ENCODE measurements at regions not wholly inside any gene's neighbourhood (a gene's known extent, or its start where the extent isn't known, plus 50 kb on each side); places are given as distances from the start of the nearest gene placed in this dataset.
A peak's percentile ranks its signal among the peaks of the same experiment; 100 is the strongest.

GRCh38 chr2:146321175-146321574 is 1523.7 kb upstream of the ACVR2A start:
- DNase-seq = no peak

- peak; percentile 5 for DNase-seq
Observed at GRCh38 chr2:146317959-146318358, 1526.9 kb upstream of the ACVR2A start.

DNA sequence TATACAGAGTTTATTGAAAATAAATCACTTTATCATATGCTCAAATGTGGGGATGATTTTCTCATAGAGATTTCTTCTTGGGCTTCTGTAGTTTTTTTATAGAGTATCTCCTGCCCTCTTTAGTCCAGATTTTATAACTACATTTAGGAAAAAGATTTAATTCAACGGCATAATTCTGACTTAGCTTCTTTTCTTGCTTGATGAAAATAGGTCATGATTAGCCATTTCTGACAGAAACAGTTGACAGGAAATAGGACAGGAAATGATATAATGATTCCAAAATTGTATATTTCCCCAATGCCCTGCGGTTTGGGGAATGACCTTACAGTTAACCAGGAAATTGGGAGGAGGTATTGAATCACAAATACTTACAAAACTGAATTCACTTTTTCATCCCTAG is 1531.9 kb upstream of the ACVR2A start:
- DNase-seq = peak; percentile 21

DNA sequence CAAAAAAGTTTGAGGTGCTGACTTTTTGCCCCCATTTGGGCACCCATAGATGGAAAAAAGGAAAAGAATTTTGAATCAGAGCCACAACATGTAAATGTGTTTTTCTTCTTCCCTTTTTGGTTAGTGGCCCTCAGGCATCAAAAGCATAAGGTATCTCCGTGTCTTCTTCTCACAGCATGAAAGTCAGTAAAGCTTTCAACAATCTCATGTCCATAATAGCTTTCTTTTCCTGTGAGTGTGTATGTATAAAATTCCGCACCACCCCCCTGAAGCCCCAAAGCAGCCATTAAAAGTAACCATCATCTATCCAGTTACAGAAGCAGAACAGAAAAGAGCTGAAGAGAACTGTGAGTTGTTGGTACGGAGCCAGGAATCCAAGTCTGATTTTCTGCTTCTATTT is 1539.7 kb upstream of the ACVR2A start:
- DNase-seq = no peak

GRCh38 chr2:146301287-146301686 is 1543.5 kb upstream of the ACVR2A start:
- DNase-seq = no peak

DNA sequence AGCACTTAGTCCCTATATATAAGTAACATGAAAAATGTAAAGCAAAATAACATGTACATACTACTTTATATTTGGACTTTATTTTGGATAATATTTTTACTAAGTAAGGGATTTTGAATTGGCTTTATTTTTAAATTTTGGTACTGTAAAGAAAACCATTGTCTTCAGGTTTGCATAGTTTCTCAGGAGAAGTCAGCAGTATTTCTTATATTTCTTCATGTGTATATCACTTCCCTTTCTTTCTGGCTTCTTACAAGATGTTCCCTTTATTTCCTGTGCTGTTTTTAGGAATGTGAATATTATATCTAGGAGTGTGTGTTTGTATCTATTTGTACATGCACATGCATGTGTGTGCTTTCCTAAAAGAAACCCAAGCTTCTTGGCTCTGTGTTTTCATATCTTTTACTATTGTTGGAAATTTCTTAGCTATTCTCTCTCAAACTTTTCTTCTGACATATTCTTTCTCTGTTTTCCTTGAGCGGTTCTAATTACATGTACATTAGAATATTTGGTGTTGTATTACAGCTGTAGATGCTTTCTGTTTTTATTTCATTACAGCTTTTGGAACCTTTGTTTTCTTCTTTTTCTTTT is 1549.7 kb upstream of the ACVR2A start:
- DNase-seq = peak; percentile 12

GRCh38 chr2:146287281-146287680 is 1557.5 kb upstream of the ACVR2A start:
- DNase-seq = no peak

- DNase-seq = no peak
Observed at GRCh38 chr2:146278881-146279280, 1565.9 kb upstream of the ACVR2A start.

- no peak for DNase-seq
Observed at GRCh38 chr2:146271131-146271831, 1573.5 kb upstream of the ACVR2A start.

DNA sequence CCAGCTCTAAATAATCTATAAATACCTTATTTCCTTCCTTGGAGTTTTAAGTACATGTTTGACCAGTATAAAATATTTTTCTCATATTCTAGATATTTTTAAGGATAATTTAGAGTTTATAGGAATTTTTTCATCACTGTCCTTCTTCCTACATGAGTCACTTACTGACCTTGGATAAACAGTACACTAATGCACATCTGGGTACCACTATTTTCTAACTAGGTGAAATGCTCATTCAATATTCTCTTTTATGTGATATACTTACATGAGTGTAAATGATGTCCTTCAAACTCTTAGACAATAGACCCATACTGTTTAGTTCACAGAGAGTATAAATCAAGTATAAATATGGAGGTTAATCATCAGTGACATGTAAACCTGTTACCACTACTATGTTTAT is 1574.2 kb upstream of the ACVR2A start:
- DNase-seq = no peak

DNA sequence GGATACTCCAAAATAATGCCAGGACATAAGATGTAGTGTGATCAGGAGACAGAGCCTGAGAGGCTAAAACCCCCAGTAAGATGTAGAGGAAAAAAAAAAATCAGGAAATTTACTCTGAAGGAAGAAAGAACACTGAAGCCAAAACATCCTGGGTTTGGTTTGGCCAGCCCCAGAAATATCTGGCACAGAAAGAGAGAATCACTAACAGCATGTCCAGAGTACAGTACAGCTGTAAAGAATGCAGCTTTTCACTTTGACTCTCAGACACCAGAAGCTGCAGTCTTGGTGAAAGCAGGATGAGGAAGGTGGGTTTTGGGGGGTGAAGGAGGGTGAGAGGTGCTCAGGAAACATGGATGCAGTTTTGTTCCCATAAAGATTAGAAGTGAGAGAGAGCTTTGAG is 1577.7 kb upstream of the ACVR2A start:
- no peak for DNase-seq

GRCh38 chr2:146265656-146266055 is 1579.2 kb upstream of the ACVR2A start:
- DNase-seq = no peak

DNA sequence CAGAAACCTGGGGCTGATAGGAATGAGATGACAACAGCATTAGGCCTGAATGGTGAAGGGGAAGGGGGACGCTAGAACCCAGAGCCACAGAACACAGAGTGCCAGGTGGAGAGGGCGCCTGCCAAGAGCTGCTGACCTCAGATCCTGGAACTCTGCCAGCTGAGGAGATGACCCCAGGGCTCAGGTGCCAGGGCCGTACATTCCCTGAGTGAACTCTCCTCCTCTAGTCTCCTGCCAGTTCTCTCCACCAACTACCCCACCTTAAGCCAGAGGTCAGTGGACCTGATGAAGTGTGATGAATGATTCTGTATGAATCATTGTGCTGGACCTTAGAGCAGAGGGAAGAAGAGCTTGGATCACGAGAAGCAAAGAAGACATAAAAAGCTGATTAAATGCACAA is 1582.2 kb upstream of the ACVR2A start:
- DNase-seq = no peak

DNA sequence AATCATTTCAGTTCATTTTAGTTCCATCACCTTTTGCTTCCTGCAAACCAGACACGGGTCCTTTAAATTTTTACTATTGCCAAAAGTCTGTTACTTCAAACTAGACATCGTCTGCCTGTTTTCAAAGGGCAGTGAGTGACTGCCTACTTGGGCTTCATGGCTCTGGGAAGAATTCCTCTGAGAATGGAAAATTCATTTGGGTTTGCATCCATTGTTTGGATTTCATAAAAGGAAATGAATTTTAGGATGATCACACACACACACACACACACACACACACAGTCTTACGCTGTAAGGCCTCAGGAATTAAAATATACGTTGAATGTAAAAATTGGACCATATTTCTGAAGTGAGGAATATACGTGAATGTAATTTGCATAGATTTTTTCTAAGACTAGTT is 1584.3 kb upstream of the ACVR2A start:
- no peak for DNase-seq

DNA sequence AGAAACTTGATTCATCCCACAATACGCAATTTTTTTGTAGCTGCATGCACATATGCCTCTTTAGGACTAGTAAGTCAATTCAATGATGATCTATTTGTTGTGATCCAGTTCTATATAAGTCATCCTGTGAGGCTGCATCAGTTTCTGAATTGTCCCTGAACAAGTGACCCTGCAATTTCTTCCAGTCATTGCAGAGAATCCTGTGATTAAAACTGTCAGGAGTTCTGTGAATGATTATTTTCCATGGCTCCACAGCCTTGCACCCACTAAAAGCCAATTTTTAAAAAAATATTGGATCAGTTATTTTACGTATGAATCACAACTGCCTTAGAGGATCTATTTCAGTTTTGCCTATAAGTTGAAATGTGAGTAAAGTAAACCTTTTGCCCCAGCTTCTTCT is 1585.0 kb upstream of the ACVR2A start:
- DNase-seq = no peak

DNA sequence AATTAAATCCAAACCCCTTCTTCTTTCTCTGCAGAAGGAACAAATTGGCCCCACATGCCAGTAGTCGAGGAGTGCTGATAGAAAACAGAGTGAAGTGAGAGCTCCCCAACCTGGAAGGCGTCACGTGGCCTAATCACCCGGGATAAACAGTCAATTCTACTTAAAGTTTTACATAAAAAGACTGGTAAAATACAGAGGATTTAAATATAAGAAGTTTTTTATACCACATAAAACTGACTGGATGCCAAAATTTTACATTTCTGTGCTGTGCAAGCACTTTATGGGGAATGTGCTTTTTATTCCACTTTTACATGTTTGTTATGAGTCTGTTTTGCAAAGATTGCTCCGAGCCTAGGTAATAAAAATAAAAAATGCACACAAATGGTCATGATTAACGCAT is 1586.8 kb upstream of the ACVR2A start:
- DNase-seq = no peak

GRCh38 chr2:146252119-146252518 is 1592.7 kb upstream of the ACVR2A start:
- DNase-seq = no peak

- no peak for DNase-seq
Observed at GRCh38 chr2:146251328-146251727, 1593.5 kb upstream of the ACVR2A start.

- no peak for DNase-seq
Observed at GRCh38 chr2:146246736-146247523, 1597.9 kb upstream of the ACVR2A start.

DNA sequence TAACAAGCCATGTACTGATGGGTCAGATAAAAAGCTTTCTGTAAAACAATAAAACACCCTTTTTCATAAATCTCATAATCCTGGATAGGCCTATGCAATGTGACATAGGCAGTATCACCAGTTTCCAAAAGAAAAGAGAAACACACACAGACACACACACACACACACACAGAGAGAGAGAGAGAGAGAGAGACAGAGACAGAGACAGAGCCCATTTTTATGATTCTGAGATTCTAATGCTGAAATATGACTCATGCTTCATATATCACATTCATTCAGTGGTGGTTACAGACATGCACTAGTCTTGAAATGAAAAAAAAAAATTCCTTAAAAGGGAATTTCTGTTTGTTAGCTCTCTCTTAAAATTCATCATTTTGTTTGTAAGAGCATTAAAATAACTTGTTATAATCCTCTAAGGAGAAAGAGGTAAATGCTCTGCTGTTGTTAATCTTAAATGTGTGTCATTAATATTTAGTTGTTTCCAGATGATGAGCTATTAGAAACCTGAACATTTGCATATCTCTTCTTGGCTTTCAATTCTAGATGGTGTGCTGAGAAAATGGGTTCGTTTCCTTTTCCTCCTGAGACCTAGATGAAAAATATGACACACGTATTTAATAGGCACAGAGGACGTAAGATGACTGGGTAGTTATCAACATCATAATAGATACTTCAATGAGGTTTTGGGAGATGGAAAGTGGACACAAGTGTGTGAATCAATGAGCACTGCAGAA is 1598.7 kb upstream of the ACVR2A start:
- no peak for DNase-seq

DNA sequence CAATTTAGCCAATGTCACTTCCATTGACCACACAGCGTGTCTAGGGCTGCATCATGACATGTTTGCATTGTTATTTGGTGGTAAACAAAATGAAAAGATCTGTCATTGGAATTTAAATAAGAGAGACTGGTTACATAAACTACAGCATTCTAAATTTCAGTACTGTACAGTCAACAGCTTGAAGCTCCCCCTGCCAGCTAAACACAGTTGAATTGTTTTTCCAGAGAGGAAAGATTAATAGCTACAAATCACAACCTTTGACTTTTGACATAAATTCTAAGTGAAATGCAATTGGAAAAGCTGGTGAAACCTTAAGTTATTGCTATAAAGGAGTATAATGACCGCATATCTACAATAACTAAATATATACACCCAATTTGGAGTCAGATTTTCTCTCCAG is 1600.0 kb upstream of the ACVR2A start:
- DNase-seq = no peak

DNA sequence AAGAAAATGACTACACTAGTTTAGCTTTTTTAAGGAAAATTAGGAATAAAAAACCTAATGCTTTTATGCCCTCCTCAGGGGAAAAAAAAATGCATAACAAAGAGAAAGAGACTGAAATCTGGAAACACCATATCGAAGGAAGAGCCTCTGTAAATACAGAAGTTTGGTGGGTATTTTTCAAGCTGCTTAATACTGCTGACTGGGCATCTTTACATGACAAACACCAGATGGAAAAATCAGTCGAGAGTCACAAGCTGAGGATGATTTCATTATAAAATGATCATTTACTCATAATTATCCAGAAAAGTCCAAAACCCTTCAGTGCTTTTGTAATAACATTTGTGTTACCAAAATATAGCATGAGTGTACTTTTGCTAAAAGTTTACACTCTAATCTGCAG is 1600.7 kb upstream of the ACVR2A start:
- no peak for DNase-seq

DNA sequence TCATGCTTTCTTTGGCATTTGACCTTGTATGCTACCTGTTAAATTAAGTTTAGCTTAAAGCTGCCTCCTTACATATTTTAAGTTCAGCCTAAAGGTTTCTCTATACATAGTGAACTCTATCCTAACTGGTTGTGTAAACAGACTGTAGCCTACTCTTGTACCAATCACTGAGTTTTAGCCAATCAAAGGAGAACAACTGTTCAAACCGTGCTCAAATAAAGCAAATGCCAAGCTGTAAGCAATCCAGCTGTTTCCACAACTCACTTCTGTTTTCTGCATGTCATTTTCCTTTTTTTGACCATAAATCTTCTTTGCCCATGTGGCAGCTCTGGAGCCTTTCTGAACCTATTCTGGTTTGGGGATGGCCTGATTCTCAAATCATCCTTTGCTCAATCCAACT is 1603.8 kb upstream of the ACVR2A start:
- no peak for DNase-seq

DNA sequence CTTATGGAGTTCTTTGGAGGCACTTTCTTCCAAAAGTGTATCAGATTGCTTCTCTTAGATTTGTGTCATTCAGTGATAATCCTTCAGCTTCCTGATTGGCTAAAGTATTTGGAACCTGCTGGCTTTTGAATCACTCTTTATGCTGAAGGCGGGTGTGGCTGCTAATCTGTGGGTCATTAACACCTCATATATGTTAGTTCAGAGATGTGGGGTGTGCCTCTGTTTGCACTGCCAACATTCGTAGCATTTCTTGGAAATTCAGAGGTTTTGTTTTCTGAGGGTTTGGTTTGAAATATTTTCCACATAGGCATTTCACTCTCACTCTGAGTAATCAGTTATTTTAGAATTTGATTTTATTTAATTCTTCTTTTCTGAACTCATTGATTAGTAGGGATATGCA is 1604.4 kb upstream of the ACVR2A start:
- no peak for DNase-seq

All from hematopoietic multipotent progenitor cell treated with erythropoietin and hydrocortisone succinate and interleukin-3 and kit ligand, for 6 days (in vitro differentiated cells).